ENCODE measurements at regions not wholly inside any gene's neighbourhood (a gene's known extent, or its start where the extent isn't known, plus 50 kb on each side); places are given as distances from the start of the nearest gene placed in this dataset.

GRCh38 chr13:54368387-54368786, 1339.8 kb downstream of the OLFM4 start:
- TF ChIP-seq CTCF (IDR thresholded peaks at IDR 0.05) (no peak), POLR2A (IDR thresholded peaks at IDR 0.05) (no peak)

Measured in Peyer's patch (tissue), 4 donors.